ENCODE measurements at regions not wholly inside any gene's neighbourhood (a gene's known extent, or its start where the extent isn't known, plus 50 kb on each side); places are given as distances from the start of the nearest gene placed in this dataset.

- TF ChIP-seq CTCF (IDR thresholded peaks at IDR 0.05): no peak
- TF ChIP-seq POLR2AphosphoS5 (IDR thresholded peaks at IDR 0.05): no peak
Measured at GRCh38 chr1:235002706-235003300, 125.8 kb downstream of the TOMM20 start.

All from breast epithelium (tissue), 3 donors.